K562 (cell line): ENCODE measurements at regions not wholly inside any gene's neighbourhood (a gene's known extent, or its start where the extent isn't known, plus 50 kb on each side); places are given as distances from the start of the nearest gene placed in this dataset.

Experiments
- BRCA1 ChIP-seq, 2 experiments: fragments of 450-650 bp in 1 of 2; sonication (generic) in 1 of 2; formaldehyde crosslinking in 1 of 2; IDR thresholded peaks; 2 replicates each; pipeline versions ENCODE4 v1.5.0 to v1.6.1; 2017 to 2020; ENCODE audit warnings: mild to moderate bottlenecking in 1 of 2, missing genetic modification reagents in 1 of 2
- CEBPG ChIP-seq, 3 experiments: fragments of 200-800 bp in 1 of 3; sonication (Bioruptor generic) in 1 of 3; sonication (generic) in 1 of 3; formaldehyde crosslinking in 1 of 3; IDR thresholded peaks in 2 of 3; conservative IDR thresholded peaks in 1 of 3; 2 replicates each; pipeline versions ENCODE4 v1.6.1 to v1.8.0; 2016 to 2022; ENCODE audit warnings: missing compliant biosample characterization in 2 of 3, missing genetic modification characterization in 2 of 3, mild to moderate bottlenecking in 1 of 3, missing genetic modification reagents in 1 of 3
- CHAMP1 ChIP-seq: fragments of 450-650 bp; IDR thresholded peaks from 2 replicates; pipeline ENCODE4 v1.6.1; 2016; ENCODE audit warnings: mild to moderate bottlenecking
- CHD4 ChIP-seq: fragments of 200-600 bp; sonication (generic); IDR thresholded peaks from 3 replicates; pipeline ENCODE4 v1.6.1; 2012; ENCODE audit warnings: low read depth, mild to moderate bottlenecking, mixed read lengths, low read length, inconsistent platforms; ENCODE audit not compliant: insufficient read depth, insufficient replicate concordance, poor library complexity, severe bottlenecking
- EHMT2 ChIP-seq: fragments of 450-650 bp; IDR thresholded peaks from 2 replicates; pipeline ENCODE4 v1.6.1; 2018; ENCODE audit warnings: antibody characterized with exemption
- ETV6 ChIP-seq, 3 experiments: fragments of 150-350 bp in 1 of 3; sonication (generic) in 1 of 3; formaldehyde crosslinking in 1 of 3; IDR thresholded peaks; 2 replicates each; pipeline versions ENCODE4 v1.6.1 to v1.8.0; 2014 to 2022; ENCODE audit warnings: borderline replicate concordance in 2 of 3, low read depth in 2 of 3, antibody characterized with exemption in 1 of 3, low read length in 1 of 3, mild to moderate bottlenecking in 1 of 3, missing genetic modification reagents in 1 of 3
- HLTF ChIP-seq: fragments of 450-650 bp; IDR thresholded peaks from 2 replicates; pipeline ENCODE4 v1.6.1; 2016
- L3MBTL2 ChIP-seq: fragments of 450-650 bp; IDR thresholded peaks from 2 replicates; pipeline ENCODE4 v1.6.1; 2016; ENCODE audit warnings: mild to moderate bottlenecking, moderate library complexity
- MAFF ChIP-seq: IDR thresholded peaks from 2 replicates; pipeline ENCODE4 v1.6.1; 2012; ENCODE audit warnings: low read length, improper control_type of control experiment
- MED1 ChIP-seq: sonication (generic); formaldehyde crosslinking; IDR thresholded peaks from 2 replicates; pipeline ENCODE4 v1.8.1; 2023; ENCODE audit warnings: missing genetic modification reagents, borderline replicate concordance
- NFATC3 ChIP-seq: fragments of 450-650 bp; IDR thresholded peaks from 2 replicates; pipeline ENCODE4 v1.6.1; 2017; ENCODE audit warnings: mild to moderate bottlenecking
- NFE2 ChIP-seq: IDR thresholded peaks from 2 replicates; pipeline ENCODE4 v1.6.1; 2014; ENCODE audit warnings: antibody characterized with exemption, low read depth
- NFIC ChIP-seq: fragments of 450-650 bp; IDR thresholded peaks from 2 replicates; pipeline ENCODE4 v1.6.1; 2017; ENCODE audit warnings: mild to moderate bottlenecking, inconsistent platforms
- NFXL1 ChIP-seq: fragments of 450-650 bp; formaldehyde crosslinking; IDR thresholded peaks from 2 replicates; pipeline ENCODE4 v1.4.0; 2021; ENCODE audit warnings: mild to moderate bottlenecking
- NR0B1 ChIP-seq: fragments of 450-650 bp; IDR thresholded peaks from one replicate; pipeline ENCODE4 v1.6.1; 2018; ENCODE audit warnings: mild to moderate bottlenecking, moderate library complexity; ENCODE audit not compliant: partially characterized antibody
- NR3C1 ChIP-seq: sonication (generic); formaldehyde crosslinking; IDR thresholded peaks from 2 replicates; pipeline ENCODE4 v1.8.1; 2022; ENCODE audit warnings: missing genetic modification reagents
- POLR2AphosphoS5 ChIP-seq: IDR thresholded peaks from 2 replicates; pipeline ENCODE4 v1.6.1; 2011; ENCODE audit warnings: mild to moderate bottlenecking, low read depth, low read length, moderate library complexity; ENCODE audit not compliant: control insufficient read depth, insufficient read depth
- RBM34 ChIP-seq: fragments of 200-400 bp; formaldehyde crosslinking; IDR thresholded peaks from 2 replicates; pipeline ENCODE4 v1.6.1; 2018; ENCODE audit warnings: low read length, borderline replicate concordance; ENCODE audit not compliant: insufficient read depth
- RFX1 ChIP-seq: fragments of 450-650 bp; IDR thresholded peaks from 2 replicates; pipeline ENCODE4 v1.6.1; 2016; ENCODE audit warnings: mild to moderate bottlenecking, moderate library complexity
- SMARCE1 ChIP-seq: fragments of 450-650 bp; IDR thresholded peaks from 2 replicates; pipeline ENCODE4 v1.7.1; 2016; ENCODE audit warnings: mild to moderate bottlenecking
- SNRNP70 ChIP-seq: fragments of 200-400 bp; formaldehyde crosslinking; optimal IDR thresholded peaks from 2 replicates; pipeline ENCODE3; 2017; ENCODE audit warnings: low read depth, low read length
- ZBTB7A ChIP-seq: IDR thresholded peaks from 2 replicates; pipeline ENCODE4 v1.6.1; 2011; ENCODE audit warnings: low read depth, mild to moderate bottlenecking, low read length, moderate library complexity, borderline replicate concordance; ENCODE audit not compliant: control insufficient read depth
- ZNF644 ChIP-seq: fragments of 200-800 bp; sonication (Bioruptor generic); IDR thresholded peaks from 2 replicates; pipeline ENCODE4 v1.6.1; 2016; ENCODE audit warnings: low read depth, missing genetic modification characterization, missing compliant biosample characterization
- ZNF695 ChIP-seq: fragments of 450-650 bp; formaldehyde crosslinking; IDR thresholded peaks from 2 replicates; pipeline ENCODE4 v1.4.0; 2020; ENCODE audit warnings: mild to moderate bottlenecking, moderate library complexity
- ZNF766 ChIP-seq: fragments of 200-800 bp; sonication (Bioruptor generic); conservative IDR thresholded peaks from 2 replicates; pipeline ENCODE4 v1.6.1; 2016; ENCODE audit warnings: missing genetic modification characterization, missing compliant biosample characterization

DNA sequence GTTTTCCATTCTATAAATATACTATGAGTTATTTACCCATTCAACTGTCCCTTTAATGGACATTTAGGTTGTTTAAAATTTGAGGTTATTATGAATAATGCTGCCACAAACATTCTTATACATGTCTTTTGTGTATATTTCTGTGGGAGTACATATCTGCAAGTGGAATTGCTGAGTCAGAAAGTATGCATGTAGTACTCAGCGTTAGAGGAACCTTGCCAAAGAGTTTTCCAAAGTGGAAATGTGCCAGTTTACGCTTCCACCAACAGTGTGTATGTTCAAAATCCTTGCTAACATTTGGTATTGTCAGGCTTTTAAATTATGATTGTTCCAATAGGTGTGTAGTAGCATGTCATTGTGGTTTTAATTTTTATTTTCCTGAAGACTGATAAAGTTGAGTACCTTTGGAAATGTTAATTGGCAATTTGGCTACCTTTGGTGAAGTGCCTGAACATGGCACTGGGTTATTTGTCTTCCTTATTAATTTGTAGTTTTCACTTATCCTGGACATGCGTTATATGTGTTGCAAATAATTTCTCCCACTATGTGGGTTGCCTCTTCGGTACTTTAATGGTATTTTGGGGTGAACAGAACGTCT lies 341.2 kb downstream of the CD83 start (continued):
- TF ChIP-seq CHAMP1 = no peak
- TF ChIP-seq MED1 (CRISPR knock-in tag) = no peak
- no peak for TF ChIP-seq RFX1
- TF ChIP-seq EHMT2 = peak; percentile 38
- no peak for TF ChIP-seq NFXL1 (CRISPR knock-in tag)
- no peak for TF ChIP-seq CHD4
- peak; percentile 96 for TF ChIP-seq NFE2
- no peak for TF ChIP-seq NR3C1 (CRISPR knock-in tag)
- TF ChIP-seq ZNF695 (CRISPR knock-in tag) = no peak
- 0 out of 2 replicates have a peak, but pooled peaks have one; percentile 66 for TF ChIP-seq ZNF644 (tag)
- no peak for TF ChIP-seq HLTF
- peak; percentile 68 for TF ChIP-seq L3MBTL2
- 0 out of 2 replicates have a peak, but pooled peaks have one; percentile 46 for TF ChIP-seq SMARCE1
- no peak for TF ChIP-seq NR0B1
- no peak for TF ChIP-seq RBM34
- TF ChIP-seq ETV6 (IDR thresholded peaks at IDR 0.05; ENCODE audit: borderline replicate concordance in 1 of 2, low read depth in 2 of 2, low read length in 1 of 2) = no peak
- no peak for TF ChIP-seq ETV6 (CRISPR knock-in tag; IDR thresholded peaks at IDR 0.05; ENCODE audit: borderline replicate concordance)
- TF ChIP-seq SNRNP70 = no peak
- TF ChIP-seq MAFF = peak; percentile 97
- TF ChIP-seq ZBTB7A = no peak
- TF ChIP-seq POLR2AphosphoS5 = no peak
- TF ChIP-seq NFATC3 = 0 out of 2 replicates have a peak, but pooled peaks have one; percentile 43
- TF ChIP-seq ZNF766 = peak; percentile 80
- TF ChIP-seq CEBPG (CRISPR knock-in tag; IDR thresholded peaks at IDR 0.05) = no peak
- no peak for TF ChIP-seq CEBPG (tag; conservative IDR thresholded peaks at IDR 0.05 in 1 of 2, IDR thresholded peaks at IDR 0.05 in 1 of 2)
- peak; percentile 80 for TF ChIP-seq NFIC
- TF ChIP-seq BRCA1 (IDR thresholded peaks at IDR 0.05) = no peak
- TF ChIP-seq BRCA1 (CRISPR knock-in tag; IDR thresholded peaks at IDR 0.05) = no peak
